ENCODE measurements at regions not wholly inside any gene's neighbourhood (a gene's known extent, or its start where the extent isn't known, plus 50 kb on each side); places are given as distances from the start of the nearest gene placed in this dataset.

DNA sequence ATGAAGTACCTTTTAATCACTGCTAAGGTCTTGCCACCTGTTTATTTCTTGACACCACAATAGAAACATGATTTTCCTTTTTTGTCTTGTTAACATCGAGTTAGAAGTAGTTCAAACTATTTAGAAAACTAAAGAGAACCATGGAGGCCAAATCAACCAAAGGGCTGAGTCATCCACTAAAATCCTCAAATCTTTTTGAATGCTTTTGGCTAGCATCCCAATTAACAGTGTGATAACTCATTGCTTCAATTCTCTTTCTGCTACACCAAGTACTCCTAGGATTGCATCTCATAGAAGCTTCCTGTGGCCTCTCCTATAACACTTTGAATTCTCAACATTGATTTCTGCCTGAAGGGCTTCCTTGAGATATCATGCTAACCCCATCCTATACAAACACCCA is 159.9 kb upstream of the MMADHC start:
- Histone ChIP-seq H3K27ac (ENCODE audit: low read length) (no peak overlapping the region), H3K79me2 (ENCODE audit: low read length) (no peaks in the 10 kb centered on the region), H3K4me1 (ENCODE audit: low read length) (no peaks in the 10 kb centered on the region), H3K27me3 (ENCODE audit: low read depth, low read length) (no peaks in the 10 kb centered on the region), H3K9ac (ENCODE audit: low read length) (no peak overlapping the region), H3K4me2 (ENCODE audit: low read length) (no peak overlapping the region), H3K9me3 (ENCODE audit: insufficient read depth, low read length) (no peaks in the 10 kb centered on the region), H4K20me1 (ENCODE audit: insufficient read depth, low read length) (no peaks in the 10 kb centered on the region), H3K4me3 (ENCODE audit: low read length) (no peak overlapping the region), H2AFZ (ENCODE audit: low read depth, low read length) (no peak overlapping the region), H3K36me3 (replicated peaks; ENCODE audit: low read depth, low read length) (no peaks in the 10 kb centered on the region)
- TF ChIP-seq, protein P1, sequence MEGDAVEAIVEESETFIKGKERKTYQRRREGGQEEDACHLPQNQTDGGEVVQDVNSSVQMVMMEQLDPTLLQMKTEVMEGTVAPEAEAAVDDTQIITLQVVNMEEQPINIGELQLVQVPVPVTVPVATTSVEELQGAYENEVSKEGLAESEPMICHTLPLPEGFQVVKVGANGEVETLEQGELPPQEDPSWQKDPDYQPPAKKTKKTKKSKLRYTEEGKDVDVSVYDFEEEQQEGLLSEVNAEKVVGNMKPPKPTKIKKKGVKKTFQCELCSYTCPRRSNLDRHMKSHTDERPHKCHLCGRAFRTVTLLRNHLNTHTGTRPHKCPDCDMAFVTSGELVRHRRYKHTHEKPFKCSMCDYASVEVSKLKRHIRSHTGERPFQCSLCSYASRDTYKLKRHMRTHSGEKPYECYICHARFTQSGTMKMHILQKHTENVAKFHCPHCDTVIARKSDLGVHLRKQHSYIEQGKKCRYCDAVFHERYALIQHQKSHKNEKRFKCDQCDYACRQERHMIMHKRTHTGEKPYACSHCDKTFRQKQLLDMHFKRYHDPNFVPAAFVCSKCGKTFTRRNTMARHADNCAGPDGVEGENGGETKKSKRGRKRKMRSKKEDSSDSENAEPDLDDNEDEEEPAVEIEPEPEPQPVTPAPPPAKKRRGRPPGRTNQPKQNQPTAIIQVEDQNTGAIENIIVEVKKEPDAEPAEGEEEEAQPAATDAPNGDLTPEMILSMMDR (IDR thresholded peaks at IDR 0.05; ENCODE audit: low read depth, low read length) = no peak
- no peak for TF ChIP-seq EZH2phosphoT487 (IDR thresholded peaks at IDR 0.05; ENCODE audit: low read depth)

DNA sequence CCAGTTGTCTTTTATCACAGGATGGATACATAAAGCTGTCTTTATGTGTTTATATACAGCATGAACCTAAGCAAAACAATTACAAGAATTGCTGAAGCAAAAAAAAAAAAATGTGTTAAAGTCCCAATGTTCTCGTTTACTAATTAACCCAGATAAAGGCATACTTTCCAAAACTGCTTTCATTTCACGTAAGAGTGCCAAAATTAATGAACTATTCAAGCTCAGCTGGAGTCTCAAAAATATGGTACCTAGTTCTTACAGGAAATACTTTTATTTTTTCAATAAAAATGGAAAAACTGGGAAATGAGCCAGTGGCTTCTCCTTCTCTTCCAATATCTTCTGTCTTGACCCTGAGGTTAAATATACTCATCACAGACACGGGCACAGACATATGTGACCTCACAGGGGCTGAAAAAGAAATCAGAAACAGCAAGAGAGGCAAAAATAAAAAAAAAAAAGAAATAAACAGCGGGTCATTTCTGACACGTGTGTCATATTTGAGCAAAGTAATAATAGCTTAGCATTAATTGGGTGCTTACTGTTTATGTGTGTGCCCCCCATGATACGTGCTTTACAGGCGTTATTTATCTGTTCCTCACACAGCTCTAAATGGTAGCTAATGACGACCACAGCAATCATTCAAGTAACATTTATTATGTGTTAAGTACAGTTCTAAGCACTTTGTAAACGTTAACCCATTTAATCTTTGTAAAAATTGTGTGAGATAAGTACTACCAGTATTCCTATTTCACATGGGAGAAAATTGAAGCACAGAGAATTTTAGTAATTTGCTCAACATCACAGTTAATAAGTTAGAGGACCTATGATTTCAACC is 158.0 kb upstream of the MMADHC start:
- Histone ChIP-seq H3K9me3 (ENCODE audit: insufficient read depth, low read length) (no peaks in the 10 kb centered on the region), H3K27me3 (ENCODE audit: low read depth, low read length) (no peaks in the 10 kb centered on the region), H2AFZ (ENCODE audit: low read depth, low read length) (no peak overlapping the region), H3K79me2 (ENCODE audit: low read length) (no peaks in the 10 kb centered on the region), H3K4me1 (ENCODE audit: low read length) (no peaks in the 10 kb centered on the region), H4K20me1 (ENCODE audit: insufficient read depth, low read length) (no peaks in the 10 kb centered on the region), H3K4me2 (ENCODE audit: low read length) (no peak overlapping the region), H3K9ac (ENCODE audit: low read length) (no peak overlapping the region), H3K4me3 (ENCODE audit: low read length) (no peak overlapping the region), H3K27ac (ENCODE audit: low read length) (no peak overlapping the region), H3K36me3 (replicated peaks; ENCODE audit: low read depth, low read length) (no peaks in the 10 kb centered on the region)
- TF ChIP-seq, protein P1 (IDR thresholded peaks at IDR 0.05; ENCODE audit: low read depth, low read length) = no peak
- no peak for TF ChIP-seq EZH2phosphoT487 (IDR thresholded peaks at IDR 0.05; ENCODE audit: low read depth)

DNA sequence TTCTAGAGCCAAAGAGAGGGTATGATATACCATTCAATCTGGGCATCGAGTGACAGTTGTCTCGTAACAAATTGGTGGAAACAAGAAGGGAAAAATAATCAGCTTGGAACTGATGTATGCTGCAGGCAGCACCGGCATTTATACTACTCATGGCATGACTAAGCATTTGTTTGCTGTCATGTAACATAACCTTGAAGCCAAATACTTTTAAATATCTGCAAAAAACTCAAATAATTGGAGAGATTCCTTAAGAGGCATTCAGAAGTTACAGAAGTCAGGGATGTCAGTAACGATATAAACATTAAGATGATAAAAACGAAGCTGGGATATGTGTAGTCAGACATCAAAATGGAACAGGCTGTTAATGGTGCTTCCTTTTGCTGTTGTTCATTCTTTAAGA is 157.3 kb upstream of the MMADHC start:
- no peaks in the 10 kb centered on the region for H3K79me2 ChIP-seq (ENCODE audit: low read length)
- no peak overlapping the region for H3K27ac ChIP-seq (ENCODE audit: low read length)
- H2AFZ ChIP-seq (ENCODE audit: low read depth, low read length) = no peak overlapping the region
- TF ChIP-seq EZH2phosphoT487 (IDR thresholded peaks at IDR 0.05; ENCODE audit: low read depth) = no peak
- TF ChIP-seq, protein P1 (IDR thresholded peaks at IDR 0.05; ENCODE audit: low read depth, low read length) = no peak
- H3K4me2 ChIP-seq (ENCODE audit: low read length) = no peak overlapping the region
- no peaks in the 10 kb centered on the region for H3K4me1 ChIP-seq (ENCODE audit: low read length)
- no peak overlapping the region for H3K9ac ChIP-seq (ENCODE audit: low read length)
- H4K20me1 ChIP-seq (ENCODE audit: insufficient read depth, low read length) = no peaks in the 10 kb centered on the region
- H3K27me3 ChIP-seq (ENCODE audit: low read depth, low read length) = no peaks in the 10 kb centered on the region
- no peaks in the 10 kb centered on the region for H3K9me3 ChIP-seq (ENCODE audit: insufficient read depth, low read length)
- no peaks in the 10 kb centered on the region for H3K36me3 ChIP-seq (replicated peaks; ENCODE audit: low read depth, low read length)
- no peak overlapping the region for H3K4me3 ChIP-seq (ENCODE audit: low read length)

DNA sequence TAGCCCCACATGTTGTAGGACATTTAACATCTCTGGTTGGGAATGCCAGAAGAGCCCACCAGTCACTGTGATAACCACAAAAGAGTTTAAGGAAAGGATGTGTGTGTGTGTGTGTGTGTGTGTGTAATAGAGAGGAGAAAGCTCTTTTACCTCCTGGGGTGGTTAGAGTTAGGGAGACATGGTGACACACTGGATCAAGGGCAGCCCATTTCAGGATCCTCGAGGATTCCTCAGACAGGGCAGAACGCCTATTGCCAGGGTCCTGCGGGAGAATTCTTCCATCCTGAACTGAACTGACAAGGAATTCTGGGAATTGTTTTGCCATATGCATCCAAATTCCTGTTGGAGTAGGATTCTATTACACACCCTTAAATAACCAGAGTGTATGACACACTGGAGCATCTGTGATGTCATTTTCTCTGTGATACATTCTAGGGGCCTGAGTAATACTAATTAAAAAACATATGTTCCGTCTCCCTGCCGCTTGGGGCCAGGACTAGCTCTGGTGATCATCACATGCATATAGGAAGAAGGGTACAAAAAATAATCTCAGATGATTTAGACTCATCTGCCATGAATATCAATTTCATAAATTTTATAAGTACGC is 156.4 kb upstream of the MMADHC start:
- Histone ChIP-seq H4K20me1 (ENCODE audit: insufficient read depth, low read length) (no peaks in the 10 kb centered on the region), H3K4me2 (ENCODE audit: low read length) (no peak overlapping the region), H3K36me3 (replicated peaks; ENCODE audit: low read depth, low read length) (no peaks in the 10 kb centered on the region), H3K9ac (ENCODE audit: low read length) (no peak overlapping the region), H2AFZ (ENCODE audit: low read depth, low read length) (no peak overlapping the region), H3K9me3 (ENCODE audit: insufficient read depth, low read length) (no peaks in the 10 kb centered on the region), H3K4me3 (ENCODE audit: low read length) (no peak overlapping the region), H3K4me1 (ENCODE audit: low read length) (no peaks in the 10 kb centered on the region), H3K27me3 (ENCODE audit: low read depth, low read length) (no peaks in the 10 kb centered on the region), H3K27ac (ENCODE audit: low read length) (no peak overlapping the region), H3K79me2 (ENCODE audit: low read length) (no peaks in the 10 kb centered on the region)
- TF ChIP-seq EZH2phosphoT487 (IDR thresholded peaks at IDR 0.05; ENCODE audit: low read depth) = no peak
- TF ChIP-seq, protein P1 (IDR thresholded peaks at IDR 0.05; ENCODE audit: low read depth, low read length) = no peak
